Natural killer cell (primary cell): ENCODE measurements at regions not wholly inside any gene's neighbourhood (a gene's known extent, or its start where the extent isn't known, plus 50 kb on each side); places are given as distances from the start of the nearest gene placed in this dataset.

ENCODE experiments used
- ATAC-seq, 3 donors: fragments of 150-1000 bp in 2 of 3; fragments of 200-7000 bp in 1 of 3; cut with Tn5 transposase; 1 replicate in 1 of 3; 2 replicates in 2 of 3; pipeline ENCODE4 v1.10.0; 2021; ENCODE audit warnings: mild to moderate bottlenecking in 2 of 3, moderate library complexity in 2 of 3
- DNase-seq, 2 donors: peaks; one replicate each; pipeline versions ENCODE4 v3.0.0 to v3.0.0-alpha.2; 2013 to 2021; ENCODE audit warnings: mixed read lengths in 1 of 2
- H3K27ac ChIP-seq: one replicate; pipeline ENCODE4 v1.5.1; 2013; ENCODE audit warnings: mild to moderate bottlenecking, low read length
- H3K27me3 ChIP-seq: one replicate; pipeline ENCODE4 v1.6.1; 2013; ENCODE audit warnings: low read length; ENCODE audit not compliant: control insufficient read depth, insufficient read depth
- H3K36me3 ChIP-seq: one replicate; pipeline ENCODE4 v1.6.1; 2013; ENCODE audit warnings: low read length; ENCODE audit not compliant: control insufficient read depth, insufficient read depth
- H3K4me1 ChIP-seq: one replicate; pipeline ENCODE4 v1.6.1; 2013; ENCODE audit warnings: low read length; ENCODE audit not compliant: control insufficient read depth, insufficient read depth
- H3K4me3 ChIP-seq: one replicate; pipeline ENCODE4 v1.5.1; 2013; ENCODE audit warnings: low read length
- H3K9me3 ChIP-seq: one replicate; pipeline ENCODE4 v1.6.1; 2013; ENCODE audit warnings: low read length; ENCODE audit not compliant: control insufficient read depth, insufficient read depth
- H3K27ac Mint-ChIP-seq, 2 donors: one replicate each; pipeline ENCODE4 v1.8.0; 2022; ENCODE audit warnings: mild to moderate bottlenecking in 2 of 2, mixed read lengths in 2 of 2, moderate library complexity in 1 of 2
- H3K27me3 Mint-ChIP-seq, 2 donors: one replicate each; pipeline ENCODE4 v1.8.0; 2022; ENCODE audit warnings: low read depth in 2 of 2, mixed read lengths in 2 of 2
- H3K36me3 Mint-ChIP-seq: one replicate; pipeline ENCODE4 v1.8.0; 2022; ENCODE audit warnings: mixed read lengths
- H3K4me1 Mint-ChIP-seq, 2 donors: one replicate each; pipeline ENCODE4 v1.8.0; 2022; ENCODE audit warnings: mixed read lengths in 2 of 2
- H3K4me3 Mint-ChIP-seq: one replicate; pipeline ENCODE4 v1.8.0; 2022; ENCODE audit warnings: mild to moderate bottlenecking, moderate library complexity, mixed read lengths
- H3K9me3 Mint-ChIP-seq, 2 donors: one replicate each; pipeline ENCODE4 v1.8.0; 2022; ENCODE audit warnings: mixed read lengths in 2 of 2
- WGBS: methylation state at CpG from one replicate; pipeline ENCODE4 v1.1.7; 2013; ENCODE audit warnings: missing lambda C conversion rate; ENCODE audit not compliant: insufficient coverage; 5-methylcytosine and 5-hydroxymethylcytosine counted together
- intact Hi-C: fragments of 100-400 bp; cut with micrococcal nuclease; formaldehyde crosslinking; loops from one replicate; pipeline ENCODE4 v1.14.2; 2022
- TF ChIP-seq, protein P1 (sequence below): fragments of 200-600 bp; IDR thresholded peaks from one replicate; pipeline ENCODE4 v1.8.0; 2022; ENCODE audit warnings: antibody characterized with exemption

DNA sequence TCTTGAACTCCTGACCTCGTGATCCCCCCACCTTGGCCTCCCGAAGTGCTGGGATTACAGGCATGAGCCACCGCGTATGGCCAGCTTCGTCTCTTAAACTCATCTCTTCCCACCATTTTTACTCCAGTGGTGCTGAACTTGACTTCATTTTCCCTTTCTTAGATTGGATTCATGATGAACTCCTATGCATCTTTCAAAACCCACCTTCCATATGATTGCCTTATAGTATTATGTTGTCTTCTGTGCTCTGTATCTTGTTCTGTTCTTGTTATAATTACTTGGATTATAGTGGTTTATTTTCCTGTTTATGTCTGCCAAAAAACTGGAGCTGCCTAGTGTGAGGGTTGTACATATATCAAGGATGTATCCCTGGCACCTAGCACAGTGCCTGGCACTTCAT is 110.8 kb upstream of the GADD45A start:
- H3K36me3 Mint-ChIP-seq, result no peaks in the 10 kb centered on the region

DNA sequence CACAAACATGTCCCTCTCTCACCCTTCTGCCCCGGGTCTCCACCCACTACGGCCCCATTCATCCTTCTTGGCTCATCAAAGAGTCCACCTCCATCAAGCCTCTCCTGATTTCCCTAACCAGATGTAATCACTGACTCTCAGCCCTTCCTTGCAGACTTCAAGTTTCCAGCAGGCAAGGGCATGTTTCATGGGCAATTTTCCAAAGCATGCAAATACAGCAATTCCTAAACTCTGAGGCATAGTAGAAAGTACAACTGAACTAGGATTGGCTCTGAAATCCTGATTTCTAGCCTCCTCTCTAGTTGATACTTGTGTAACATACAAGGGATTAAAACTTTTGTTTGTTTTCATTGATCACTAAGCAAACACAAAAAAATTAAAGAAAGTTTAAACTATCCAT is 109.1 kb upstream of the GADD45A start:
- Mint-ChIP-seq H3K27ac (no peak overlapping the region), H3K36me3 (no peaks in the 10 kb centered on the region), H3K4me1 (no peaks in the 10 kb centered on the region), H3K9me3 (no peaks in the 10 kb centered on the region), H3K27me3 (peaks cover 0 to 11% of the 10 kb centered on the region in 2 donors), H3K4me3 (no peak overlapping the region)
- WGBS, result 91% methylated on average over 2 of the region's 2 CpGs
- Histone ChIP-seq H3K27me3 (no peaks in the 10 kb centered on the region), H3K4me1 (no peaks in the 10 kb centered on the region), H3K9me3 (no peaks in the 10 kb centered on the region), H3K4me3 (no peak overlapping the region), H3K36me3 (no peaks in the 10 kb centered on the region), H3K27ac (no peak overlapping the region)
- intact Hi-C loops, result no loop called here
- ATAC-seq (no peak), DNase-seq (no peak)
- TF ChIP-seq, protein P1, sequence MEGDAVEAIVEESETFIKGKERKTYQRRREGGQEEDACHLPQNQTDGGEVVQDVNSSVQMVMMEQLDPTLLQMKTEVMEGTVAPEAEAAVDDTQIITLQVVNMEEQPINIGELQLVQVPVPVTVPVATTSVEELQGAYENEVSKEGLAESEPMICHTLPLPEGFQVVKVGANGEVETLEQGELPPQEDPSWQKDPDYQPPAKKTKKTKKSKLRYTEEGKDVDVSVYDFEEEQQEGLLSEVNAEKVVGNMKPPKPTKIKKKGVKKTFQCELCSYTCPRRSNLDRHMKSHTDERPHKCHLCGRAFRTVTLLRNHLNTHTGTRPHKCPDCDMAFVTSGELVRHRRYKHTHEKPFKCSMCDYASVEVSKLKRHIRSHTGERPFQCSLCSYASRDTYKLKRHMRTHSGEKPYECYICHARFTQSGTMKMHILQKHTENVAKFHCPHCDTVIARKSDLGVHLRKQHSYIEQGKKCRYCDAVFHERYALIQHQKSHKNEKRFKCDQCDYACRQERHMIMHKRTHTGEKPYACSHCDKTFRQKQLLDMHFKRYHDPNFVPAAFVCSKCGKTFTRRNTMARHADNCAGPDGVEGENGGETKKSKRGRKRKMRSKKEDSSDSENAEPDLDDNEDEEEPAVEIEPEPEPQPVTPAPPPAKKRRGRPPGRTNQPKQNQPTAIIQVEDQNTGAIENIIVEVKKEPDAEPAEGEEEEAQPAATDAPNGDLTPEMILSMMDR, result no peak

More for the DNA sequence above, 110.8 kb upstream of the GADD45A start:
- WGBS, result 92% methylated on average over 5 of the region's 5 CpGs
- no peaks in the 10 kb centered on the region for H3K36me3 ChIP-seq
- Mint-ChIP-seq H3K4me1 (no peaks in the 10 kb centered on the region), H3K9me3 (no peaks in the 10 kb centered on the region), H3K27ac (no peak overlapping the region), H3K27me3 (peaks cover 0 to 5% of the 10 kb centered on the region in 2 donors), H3K4me3 (no peak overlapping the region)
- ATAC-seq, result no peak
- no peaks in the 10 kb centered on the region for H3K27me3 ChIP-seq
- H3K4me3 ChIP-seq, result no peak overlapping the region
- no peaks in the 10 kb centered on the region for H3K9me3 ChIP-seq
- no peak overlapping the region for H3K27ac ChIP-seq
- no peak for DNase-seq
- intact Hi-C loops, result no loop called here
- TF ChIP-seq, protein P1, result no peak
- H3K4me1 ChIP-seq, result no peaks in the 10 kb centered on the region

DNA sequence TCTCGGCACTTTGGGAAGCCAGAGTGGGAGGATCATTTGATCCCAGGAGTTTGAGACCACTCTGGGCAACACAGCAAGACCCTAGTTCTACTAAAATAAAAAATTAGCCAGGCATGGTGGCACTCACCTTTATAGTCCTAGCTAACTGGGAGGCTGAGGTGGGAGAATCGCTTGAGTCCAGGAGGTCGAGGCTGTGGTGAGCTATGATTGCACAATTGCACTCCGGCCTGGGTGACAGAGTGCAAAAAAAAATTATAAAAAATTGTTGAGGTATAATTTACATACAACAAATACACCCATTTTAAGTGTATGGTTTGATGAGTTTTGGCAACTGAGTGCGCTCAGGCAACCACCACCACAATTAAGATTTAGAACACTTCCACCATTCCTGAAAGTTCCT is 108.5 kb upstream of the GADD45A start:
- TF ChIP-seq, protein P1, result no peak
- Mint-ChIP-seq H3K9me3 (no peaks in the 10 kb centered on the region), H3K36me3 (no peaks in the 10 kb centered on the region), H3K27me3 (peaks cover 0 to 12% of the 10 kb centered on the region in 2 donors), H3K4me3 (no peak overlapping the region), H3K27ac (no peak overlapping the region), H3K4me1 (no peaks in the 10 kb centered on the region)
- H3K27me3 ChIP-seq, result no peaks in the 10 kb centered on the region
- H3K36me3 ChIP-seq, result no peaks in the 10 kb centered on the region
- no peaks in the 10 kb centered on the region for H3K4me1 ChIP-seq
- DNase-seq, result no peak
- intact Hi-C loops, result no loop called here
- ATAC-seq, result no peak
- H3K9me3 ChIP-seq, result no peaks in the 10 kb centered on the region
- 80% methylated on average over 4 of the region's 5 CpGs for WGBS
- no peak overlapping the region for H3K4me3 ChIP-seq
- H3K27ac ChIP-seq, result no peak overlapping the region

DNA sequence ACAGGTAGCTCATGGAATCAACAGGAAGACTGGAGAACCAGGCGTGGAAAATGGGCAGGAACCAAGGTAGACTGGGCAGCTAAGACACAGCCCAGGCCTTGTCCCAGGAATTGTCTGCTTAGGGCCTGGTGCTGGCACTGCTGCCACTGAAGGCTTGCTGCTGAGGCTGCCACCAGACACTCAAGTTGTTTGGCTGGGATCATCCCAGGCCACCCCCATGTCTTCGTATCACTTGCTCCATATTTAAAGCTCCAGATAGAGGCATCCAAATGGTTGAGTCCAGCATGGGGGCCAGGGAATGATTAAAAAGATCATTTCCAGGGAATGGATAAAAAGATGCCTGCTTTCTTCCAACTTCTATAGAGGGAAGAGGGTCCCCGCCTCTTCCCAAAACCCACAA is 107.4 kb upstream of the GADD45A start:
- Histone ChIP-seq H3K4me3 (no peak overlapping the region), H3K9me3 (no peaks in the 10 kb centered on the region), H3K36me3 (no peaks in the 10 kb centered on the region), H3K27me3 (no peaks in the 10 kb centered on the region), H3K27ac (no peak overlapping the region), H3K4me1 (no peaks in the 10 kb centered on the region)
- H3K36me3 Mint-ChIP-seq, result no peaks in the 10 kb centered on the region
- H3K4me1 Mint-ChIP-seq, result no peaks in the 10 kb centered on the region
- no peaks in the 10 kb centered on the region for H3K9me3 Mint-ChIP-seq
- ATAC-seq (no peak), DNase-seq (no peak)
- TF ChIP-seq, protein P1, result no peak
- WGBS, result 79% methylated on average over 2 of the region's 3 CpGs
- peaks cover 0 to 14% of the 10 kb centered on the region in 2 donors for H3K27me3 Mint-ChIP-seq
- H3K4me3 Mint-ChIP-seq, result no peak overlapping the region
- intact Hi-C loops, result no loop called here
- H3K27ac Mint-ChIP-seq, result no peak overlapping the region
